GM21619 (cell line): ENCODE measurements at regions not wholly inside any gene's neighbourhood (a gene's known extent, or its start where the extent isn't known, plus 50 kb on each side); places are given as distances from the start of the nearest gene placed in this dataset.
A peak's percentile ranks its signal among the peaks of the same experiment; 100 is the strongest.

Experiments used
- ATAC-seq: cut with Tn5 transposase; IDR thresholded peaks from one replicate; pipeline ENCODE4 v1.9.1; 2021; ENCODE audit not compliant: unreplicated experiment

DNA sequence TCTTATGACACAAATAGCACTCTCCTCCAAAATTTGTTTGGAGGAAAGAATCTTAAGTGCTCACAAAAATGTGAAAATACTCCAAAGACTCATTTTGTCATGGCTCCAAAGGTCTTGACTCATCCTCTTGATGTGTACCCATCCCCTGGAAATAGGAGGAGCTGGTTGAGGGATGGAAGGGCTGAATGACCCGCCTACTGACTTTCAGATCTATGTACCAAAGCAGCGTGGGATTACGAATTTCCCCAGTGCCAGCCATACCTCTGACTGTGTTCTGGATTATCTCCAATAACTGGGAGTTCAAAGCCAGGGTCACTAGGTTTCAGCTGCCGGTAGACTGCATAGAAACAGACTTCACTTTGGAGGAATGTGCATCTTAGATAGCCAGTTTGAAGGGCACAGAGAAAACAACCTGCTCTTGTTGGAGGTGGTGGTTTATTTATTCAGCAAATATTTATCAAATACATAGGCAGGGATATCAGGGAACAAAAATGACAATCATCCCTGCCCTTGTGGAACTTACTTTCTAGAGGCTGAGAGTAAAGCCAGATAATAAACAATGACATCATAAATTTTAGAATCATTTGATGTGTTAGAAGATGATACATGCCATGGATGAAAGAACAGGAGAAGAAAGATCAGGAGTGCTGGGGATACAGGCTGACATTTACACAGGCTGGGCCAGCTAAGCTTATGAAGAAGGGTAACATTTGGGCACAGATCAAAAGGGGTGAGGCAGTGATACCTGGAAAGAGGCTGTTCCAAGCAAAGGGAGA, 246.6 kb downstream of the TBXT start:
- no peak for ATAC-seq

- no peak for ATAC-seq
Observed at GRCh38 chr6:165917576-165917975, 250.1 kb downstream of the TBXT start.

DNA sequence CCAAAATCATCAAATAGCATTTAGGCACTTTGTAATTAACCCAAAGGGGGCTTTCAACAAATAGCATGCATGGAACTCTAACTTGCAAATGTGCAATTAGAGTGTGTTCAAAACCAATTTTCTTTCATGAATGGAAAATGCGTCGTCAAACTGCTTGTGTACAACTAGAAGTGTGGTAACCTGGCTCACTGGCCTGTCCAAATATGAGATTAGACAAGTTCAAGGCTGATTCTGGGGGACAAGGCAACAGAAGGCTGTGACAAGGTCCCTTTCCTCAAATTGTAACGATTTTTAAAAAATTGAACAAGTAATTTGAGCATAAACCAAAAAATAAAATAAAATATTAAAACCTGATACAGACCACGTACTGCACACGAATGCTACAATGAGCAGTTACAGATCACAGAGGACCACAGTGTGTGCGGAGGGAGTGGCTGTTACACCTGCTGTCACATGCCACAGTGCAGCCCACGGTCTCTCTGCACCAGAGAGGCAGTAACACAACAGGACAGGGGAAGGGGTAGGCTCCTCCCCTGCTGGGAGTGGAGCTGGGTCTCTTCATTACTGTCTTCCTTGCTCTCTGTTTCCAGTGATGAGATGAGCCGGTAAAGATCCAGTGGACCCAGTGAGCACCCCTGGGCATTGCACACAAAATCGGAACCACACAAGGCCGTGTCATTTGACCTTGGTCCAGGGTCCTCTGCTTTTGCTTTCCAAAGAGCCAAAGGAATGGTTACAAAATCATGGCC, 252.2 kb upstream of the PDE10A start:
- ATAC-seq: no peak

GRCh38 chr6:165913676-165914570, 250.9 kb upstream of the PDE10A start:
- no peak for ATAC-seq

DNA sequence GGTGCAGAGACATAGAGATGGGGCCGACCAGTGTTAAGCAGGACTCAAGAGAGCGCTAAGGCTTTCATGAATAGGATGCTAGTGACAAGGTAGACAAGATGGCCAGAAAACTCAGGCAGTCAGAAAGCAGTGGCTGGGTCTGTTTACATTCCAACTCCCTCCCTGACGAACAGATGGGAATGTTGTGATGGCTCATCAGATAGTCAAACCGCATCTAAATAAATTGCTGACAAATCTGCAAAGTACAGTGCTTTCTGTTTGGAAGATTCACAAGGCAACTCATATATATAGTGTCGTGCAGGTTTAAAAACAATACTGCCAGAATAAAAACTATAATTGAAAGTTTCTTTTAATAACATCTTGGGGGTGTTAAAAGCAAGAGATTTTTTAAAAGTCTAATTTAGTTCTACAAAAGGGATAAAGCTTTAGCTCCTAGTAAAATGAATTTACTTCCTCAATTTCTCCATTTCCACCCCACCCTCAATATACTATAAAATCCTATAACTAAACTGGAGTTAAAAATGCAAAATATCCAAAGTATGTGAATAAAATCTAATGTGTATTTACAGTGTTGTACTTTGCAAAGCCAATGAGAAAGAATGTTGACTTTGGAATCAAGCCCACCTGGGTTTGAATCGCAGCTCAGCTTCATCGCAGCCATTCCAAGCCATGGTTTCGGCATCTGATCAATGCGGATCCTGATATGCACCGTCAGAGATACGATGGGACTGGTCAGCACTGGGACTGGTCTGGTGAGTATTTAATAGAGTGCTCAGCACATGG, 247.3 kb upstream of the PDE10A start:
- no peak for ATAC-seq

DNA sequence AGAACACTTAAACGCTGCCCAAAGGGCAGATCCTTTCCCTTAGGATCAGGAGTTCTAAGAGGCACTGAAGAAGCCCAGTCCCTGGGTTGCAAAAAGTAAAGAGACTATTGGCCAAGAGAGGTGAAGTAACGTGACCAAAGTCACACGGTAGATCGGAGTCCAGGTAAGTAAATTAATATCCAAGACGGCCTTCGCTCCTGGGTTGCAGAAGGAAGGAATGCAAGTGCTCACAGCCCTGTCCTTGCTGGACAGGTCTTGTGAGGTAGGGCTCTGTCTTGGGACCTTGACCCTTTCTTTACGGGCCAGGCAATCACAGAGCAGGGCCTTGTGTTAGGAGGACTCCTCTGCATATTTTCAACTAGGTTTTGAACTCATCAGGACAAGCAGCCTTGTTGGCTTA, 243.7 kb upstream of the PDE10A start:
- no peak for ATAC-seq

GRCh38 chr6:165905744-165906143, 242.7 kb upstream of the PDE10A start:
- ATAC-seq: no peak

- ATAC-seq: no peak
Observed at GRCh38 chr6:165900970-165901369, 237.9 kb upstream of the PDE10A start.

- ATAC-seq: no peak
Observed at GRCh38 chr6:165899611-165900010, 236.6 kb upstream of the PDE10A start.

GRCh38 chr6:165895421-165896165, 232.6 kb upstream of the PDE10A start:
- no peak for ATAC-seq

DNA sequence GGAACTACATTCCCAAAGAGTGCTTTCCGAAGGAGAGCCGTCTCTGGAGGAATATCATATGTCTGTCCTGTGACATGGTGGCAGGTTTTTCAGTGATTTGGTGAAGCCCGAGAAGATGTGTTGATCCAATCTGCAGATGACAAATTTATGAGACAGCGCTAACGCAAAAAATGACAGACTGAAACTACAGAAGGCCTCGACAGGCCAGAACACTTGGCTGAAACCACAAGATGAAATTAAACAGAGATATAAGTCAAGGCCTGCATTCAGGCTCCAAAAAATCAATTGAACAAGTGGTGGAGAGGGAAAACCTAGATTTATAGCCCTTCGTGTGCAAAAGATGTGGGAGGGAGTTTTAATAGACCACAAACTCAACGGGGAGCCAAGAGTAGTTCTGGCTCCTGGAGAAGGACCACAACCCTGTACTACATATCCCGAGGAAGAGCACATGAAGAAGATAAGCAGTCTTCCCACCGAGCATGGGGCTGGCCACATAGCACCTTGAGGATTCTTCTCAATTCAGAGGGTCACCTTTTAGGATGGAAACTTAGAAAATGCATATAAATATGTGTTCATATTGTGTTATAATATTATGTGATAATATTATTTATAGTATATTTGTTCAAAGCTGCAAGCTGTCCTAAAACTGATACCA, 231.3 kb upstream of the PDE10A start:
- no peak for ATAC-seq

DNA sequence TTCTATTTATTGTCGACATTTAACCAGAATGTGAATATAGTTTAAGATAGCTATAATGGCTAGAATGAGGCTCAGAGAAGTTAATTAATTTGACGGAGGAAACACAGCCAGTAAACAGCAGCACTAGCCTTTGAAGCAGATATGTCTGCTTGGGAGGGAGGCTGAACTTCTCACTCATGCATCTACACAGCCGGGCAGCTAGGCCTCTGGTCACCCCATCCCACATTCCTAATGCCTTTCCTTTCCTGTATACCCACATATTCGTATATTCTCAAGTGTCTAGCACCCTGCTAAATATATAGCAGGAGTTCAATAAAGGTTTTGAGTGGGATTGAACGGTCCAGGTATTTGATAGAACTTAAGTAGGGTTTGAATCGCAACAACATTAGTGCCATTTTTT, 230.4 kb upstream of the PDE10A start:
- no peak for ATAC-seq

DNA sequence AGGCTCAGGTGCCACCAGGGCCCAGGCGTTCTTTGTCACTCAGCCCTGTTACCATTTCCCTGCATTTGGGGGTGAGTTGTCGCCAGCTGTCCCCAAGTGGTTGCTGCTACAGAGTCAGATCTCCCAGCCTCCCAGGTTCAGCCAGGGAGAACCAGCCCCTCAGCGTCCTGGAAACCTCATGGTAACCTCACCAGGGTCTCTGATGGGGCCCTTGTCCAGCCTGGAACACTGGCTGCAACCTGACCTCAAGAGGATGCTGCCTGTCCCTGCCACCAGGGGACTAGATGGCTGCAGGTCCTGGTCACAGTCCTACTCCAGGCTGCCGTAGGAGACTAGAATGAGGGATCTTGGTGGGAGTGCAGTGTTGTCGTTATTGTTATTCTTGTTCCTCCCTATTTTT, 228.3 kb upstream of the PDE10A start:
- no peak for ATAC-seq

- ATAC-seq: no peak
Observed at GRCh38 chr6:165890404-165890735, 227.3 kb upstream of the PDE10A start.

GRCh38 chr6:165889636-165890403, 226.8 kb upstream of the PDE10A start:
- ATAC-seq: no peak

- no peak for ATAC-seq
Observed at GRCh38 chr6:165886169-165886568, 223.1 kb upstream of the PDE10A start.

DNA sequence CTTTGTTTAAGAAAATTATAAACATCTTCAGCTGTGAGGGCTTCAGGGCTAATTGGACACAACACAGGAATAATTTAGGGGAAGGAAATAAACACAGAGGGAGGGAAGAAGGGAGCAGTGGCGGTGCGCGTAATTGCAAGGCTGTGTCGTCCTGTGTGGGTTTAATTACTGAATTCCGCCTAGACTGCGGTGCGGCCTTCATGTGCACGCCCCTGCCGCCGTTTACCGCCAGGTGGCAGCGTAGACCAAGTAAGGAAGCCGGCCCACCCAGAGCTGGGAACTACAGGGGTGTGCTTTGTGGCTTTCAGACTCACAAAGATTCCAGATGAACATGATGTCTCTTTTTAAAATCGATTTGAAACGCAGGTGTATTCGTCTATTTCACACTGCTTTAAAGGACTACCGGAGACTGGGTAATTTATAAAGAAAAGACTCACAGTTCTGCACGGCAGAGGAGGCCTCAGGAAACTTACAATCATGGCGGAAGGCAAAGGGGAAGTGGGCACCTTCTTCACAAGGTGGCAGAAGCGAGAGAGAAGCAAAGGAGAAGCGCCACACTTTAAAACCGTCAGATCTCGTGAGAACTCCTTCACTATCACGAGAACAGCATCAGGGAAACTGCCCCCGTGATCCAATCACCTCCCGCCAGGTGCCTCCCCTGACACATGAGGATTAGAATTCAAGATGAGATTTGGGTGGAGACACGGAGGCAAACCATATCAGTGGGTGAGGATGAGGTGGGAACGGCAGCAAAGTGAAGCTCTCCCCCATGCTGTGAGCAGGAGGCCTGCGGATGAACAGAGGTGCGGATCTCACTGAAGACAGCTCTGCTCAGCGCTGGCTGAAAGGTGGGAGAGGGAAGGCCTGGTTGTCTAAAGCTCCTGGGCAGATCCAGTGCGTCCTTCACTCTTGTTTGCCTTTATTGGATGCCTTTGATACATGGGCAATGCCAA, 222.0 kb upstream of the PDE10A start:
- ATAC-seq: peak; percentile 97
